ENCODE measurements at regions not wholly inside any gene's neighbourhood (a gene's known extent, or its start where the extent isn't known, plus 50 kb on each side); places are given as distances from the start of the nearest gene placed in this dataset.

DNA sequence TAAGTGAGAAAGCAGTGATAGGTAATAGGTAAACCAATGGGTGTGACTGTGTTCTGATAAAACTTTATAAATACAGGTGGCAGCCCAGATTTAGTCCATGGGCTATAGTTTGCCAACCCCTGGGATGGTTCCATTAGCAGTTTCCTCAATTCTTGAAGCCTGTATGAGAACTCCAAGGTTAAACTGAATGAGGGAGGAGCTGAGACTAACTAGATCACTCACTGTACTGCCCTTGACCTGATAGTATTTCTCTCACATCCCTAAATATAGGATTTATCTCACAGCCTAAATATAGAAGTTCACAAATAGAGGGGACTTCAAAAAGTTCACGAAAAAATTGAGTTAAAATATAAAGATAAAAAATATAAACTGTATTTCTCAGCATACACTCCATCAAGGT is 439.6 kb upstream of the CCDC196 start:
- TF ChIP-seq, protein P1, sequence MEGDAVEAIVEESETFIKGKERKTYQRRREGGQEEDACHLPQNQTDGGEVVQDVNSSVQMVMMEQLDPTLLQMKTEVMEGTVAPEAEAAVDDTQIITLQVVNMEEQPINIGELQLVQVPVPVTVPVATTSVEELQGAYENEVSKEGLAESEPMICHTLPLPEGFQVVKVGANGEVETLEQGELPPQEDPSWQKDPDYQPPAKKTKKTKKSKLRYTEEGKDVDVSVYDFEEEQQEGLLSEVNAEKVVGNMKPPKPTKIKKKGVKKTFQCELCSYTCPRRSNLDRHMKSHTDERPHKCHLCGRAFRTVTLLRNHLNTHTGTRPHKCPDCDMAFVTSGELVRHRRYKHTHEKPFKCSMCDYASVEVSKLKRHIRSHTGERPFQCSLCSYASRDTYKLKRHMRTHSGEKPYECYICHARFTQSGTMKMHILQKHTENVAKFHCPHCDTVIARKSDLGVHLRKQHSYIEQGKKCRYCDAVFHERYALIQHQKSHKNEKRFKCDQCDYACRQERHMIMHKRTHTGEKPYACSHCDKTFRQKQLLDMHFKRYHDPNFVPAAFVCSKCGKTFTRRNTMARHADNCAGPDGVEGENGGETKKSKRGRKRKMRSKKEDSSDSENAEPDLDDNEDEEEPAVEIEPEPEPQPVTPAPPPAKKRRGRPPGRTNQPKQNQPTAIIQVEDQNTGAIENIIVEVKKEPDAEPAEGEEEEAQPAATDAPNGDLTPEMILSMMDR (IDR thresholded peaks at IDR 0.05; ENCODE audit: low read depth, low read length, missing control alignments), result no peak
- no peak for DNase-seq (ENCODE audit: extremely low read depth, low read depth)
- H3K4me3 ChIP-seq (replicated peaks; ENCODE audit: low read depth, low read length), result no peak overlapping the region

GRCh38 chr14:66056268-66056907 is 429.8 kb upstream of the CCDC196 start:
- no peak for DNase-seq (ENCODE audit: extremely low read depth, low read depth)
- H3K4me3 ChIP-seq (replicated peaks; ENCODE audit: low read depth, low read length), result no peak overlapping the region
- TF ChIP-seq, protein P1 (IDR thresholded peaks at IDR 0.05; ENCODE audit: low read depth, low read length, missing control alignments), result no peak

DNA sequence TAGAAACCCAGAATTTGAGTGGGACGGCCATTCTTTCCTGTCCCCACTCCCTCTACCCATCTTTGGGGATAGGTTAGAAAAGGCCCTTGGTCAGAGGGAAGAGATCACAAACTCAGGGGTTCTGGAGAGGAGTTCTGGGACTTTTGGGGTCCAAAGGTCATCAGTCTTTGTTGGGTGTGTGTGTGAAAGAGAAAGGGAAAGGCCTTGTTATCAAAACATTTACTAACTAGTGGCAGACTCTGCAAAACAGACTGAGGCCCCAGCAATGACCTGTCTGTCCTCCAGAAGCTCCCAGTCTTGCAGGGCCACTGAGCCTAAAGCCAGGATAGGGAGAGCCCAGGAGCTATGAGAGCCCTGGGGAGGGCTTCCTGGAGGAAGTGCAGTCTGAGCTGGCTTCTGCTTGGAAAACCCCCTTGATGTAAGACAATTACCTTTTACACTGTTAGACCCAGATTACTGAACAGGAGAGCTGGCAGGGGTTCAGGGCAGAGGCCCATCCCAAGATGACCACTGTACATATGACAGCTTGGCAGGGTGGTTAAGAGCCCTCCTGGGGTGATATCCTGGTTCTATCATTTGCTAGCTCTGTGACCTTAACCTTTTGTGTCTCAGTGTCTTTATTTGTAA is 429.1 kb upstream of the CCDC196 start:
- TF ChIP-seq, protein P1 (IDR thresholded peaks at IDR 0.05; ENCODE audit: low read depth, low read length, missing control alignments), result no peak
- no peak overlapping the region for H3K4me3 ChIP-seq (replicated peaks; ENCODE audit: low read depth, low read length)
- DNase-seq (ENCODE audit: extremely low read depth, low read depth), result no peak

DNA sequence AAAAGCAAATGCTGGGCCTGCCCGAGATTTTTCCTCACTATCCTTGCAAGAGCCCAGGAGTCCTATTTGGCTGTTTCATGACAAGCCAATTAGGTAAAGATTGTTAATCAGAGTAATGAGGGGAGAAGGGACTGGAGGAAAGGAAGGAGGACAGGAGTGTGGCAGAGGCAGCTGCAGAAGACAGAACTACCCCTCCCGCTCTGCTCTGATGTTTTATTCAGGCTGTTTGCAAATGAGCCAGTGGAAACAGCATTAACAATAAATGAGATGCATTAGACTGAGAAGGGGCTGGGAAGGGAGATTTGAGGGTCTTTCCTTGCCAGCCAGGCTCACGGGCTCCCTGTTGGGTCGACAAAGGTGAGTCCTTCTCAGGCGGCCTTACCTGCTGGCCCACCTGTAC is 421.0 kb upstream of the CCDC196 start:
- DNase-seq (ENCODE audit: extremely low read depth, low read depth), result no peak
- TF ChIP-seq, protein P1 (IDR thresholded peaks at IDR 0.05; ENCODE audit: low read depth, low read length, missing control alignments), result no peak
- H3K4me3 ChIP-seq (replicated peaks; ENCODE audit: low read depth, low read length), result no peak overlapping the region

DNA sequence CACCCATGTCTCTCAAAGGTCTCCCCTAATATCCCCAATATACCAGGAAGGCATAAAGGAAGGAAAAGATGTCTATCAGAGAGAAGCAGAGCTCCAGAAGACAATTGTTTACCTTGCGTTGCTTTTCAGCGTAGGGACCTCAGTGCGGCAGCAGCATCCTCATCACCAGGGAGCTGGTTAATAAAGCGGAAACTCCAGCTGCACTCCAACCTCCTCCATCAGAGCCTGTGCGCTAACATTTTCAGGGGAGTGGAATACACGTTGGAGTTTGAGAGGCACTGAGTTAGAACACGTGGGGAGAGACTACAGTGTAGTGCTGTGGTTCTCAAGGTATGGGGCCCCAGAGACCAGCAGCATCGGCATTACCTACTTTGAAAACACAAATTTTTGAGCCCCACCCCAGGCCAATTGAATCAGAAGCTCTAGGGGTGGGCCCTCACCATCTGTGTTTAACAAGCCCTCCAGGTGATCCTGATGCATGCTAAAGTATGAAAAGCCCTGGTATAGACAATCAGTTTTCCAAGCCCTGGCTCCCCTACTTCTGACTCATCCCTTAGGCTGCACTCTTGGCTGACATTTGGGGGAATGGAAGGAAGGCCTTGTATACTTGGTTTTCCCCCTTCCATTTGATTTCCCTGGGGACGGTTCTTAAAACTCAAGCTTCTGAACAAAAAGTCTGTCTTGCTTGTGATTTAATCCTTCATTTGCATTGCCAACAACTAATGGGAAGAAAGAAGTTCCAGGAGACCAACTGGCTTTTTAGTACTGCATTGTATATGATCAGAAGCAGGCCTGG is 419.0 kb upstream of the CCDC196 start:
- no peak for DNase-seq (ENCODE audit: extremely low read depth, low read depth)
- TF ChIP-seq, protein P1 (IDR thresholded peaks at IDR 0.05; ENCODE audit: low read depth, low read length, missing control alignments), result no peak

DNA sequence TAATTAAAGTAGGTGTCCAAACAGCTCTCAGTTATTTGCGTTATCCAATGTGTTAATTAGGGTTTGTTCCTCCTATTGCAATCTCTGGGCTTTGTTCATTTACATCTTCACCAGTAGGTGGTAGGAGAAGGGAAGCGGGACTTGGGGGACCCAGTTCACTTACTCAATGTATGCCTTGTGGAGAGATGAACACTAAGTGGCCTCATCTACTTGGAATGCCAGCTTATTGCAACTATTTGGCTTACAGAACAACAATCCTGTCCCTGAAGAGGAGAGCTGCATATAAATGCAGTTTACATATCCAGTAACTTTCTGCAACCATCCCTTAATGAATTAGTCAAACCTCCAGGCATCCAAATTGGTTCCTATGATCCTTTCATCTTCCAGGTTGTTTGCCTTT is 417.1 kb upstream of the CCDC196 start:
- no peak for DNase-seq (ENCODE audit: extremely low read depth, low read depth)
- TF ChIP-seq, protein P1 (IDR thresholded peaks at IDR 0.05; ENCODE audit: low read depth, low read length, missing control alignments), result no peak
- H3K4me3 ChIP-seq (replicated peaks; ENCODE audit: low read depth, low read length), result no peak overlapping the region

More for the DNA sequence above, 419.0 kb upstream of the CCDC196 start:
- H3K4me3 ChIP-seq (replicated peaks; ENCODE audit: low read depth, low read length), result no peak overlapping the region

Measured in HFF-Myc (cell line).